ENCODE measurements at regions not wholly inside any gene's neighbourhood (a gene's known extent, or its start where the extent isn't known, plus 50 kb on each side); places are given as distances from the start of the nearest gene placed in this dataset.

GRCh38 chr11:106176817-106177216, 99.4 kb downstream of the AASDHPPT start:
- Mint-ChIP-seq H3K36me3 (no peaks in the 10 kb centered on the region), H3K27me3 (peaks cover 4% of the 10 kb centered on the region), H3K4me3 (no peak overlapping the region), H3K9me3 (no peaks in the 10 kb centered on the region), H3K27ac (no peak overlapping the region), H3K4me1 (ENCODE audit: unreplicated experiment) (peaks cover 21% of the 10 kb centered on the region)
- TF ChIP-seq, protein P1, sequence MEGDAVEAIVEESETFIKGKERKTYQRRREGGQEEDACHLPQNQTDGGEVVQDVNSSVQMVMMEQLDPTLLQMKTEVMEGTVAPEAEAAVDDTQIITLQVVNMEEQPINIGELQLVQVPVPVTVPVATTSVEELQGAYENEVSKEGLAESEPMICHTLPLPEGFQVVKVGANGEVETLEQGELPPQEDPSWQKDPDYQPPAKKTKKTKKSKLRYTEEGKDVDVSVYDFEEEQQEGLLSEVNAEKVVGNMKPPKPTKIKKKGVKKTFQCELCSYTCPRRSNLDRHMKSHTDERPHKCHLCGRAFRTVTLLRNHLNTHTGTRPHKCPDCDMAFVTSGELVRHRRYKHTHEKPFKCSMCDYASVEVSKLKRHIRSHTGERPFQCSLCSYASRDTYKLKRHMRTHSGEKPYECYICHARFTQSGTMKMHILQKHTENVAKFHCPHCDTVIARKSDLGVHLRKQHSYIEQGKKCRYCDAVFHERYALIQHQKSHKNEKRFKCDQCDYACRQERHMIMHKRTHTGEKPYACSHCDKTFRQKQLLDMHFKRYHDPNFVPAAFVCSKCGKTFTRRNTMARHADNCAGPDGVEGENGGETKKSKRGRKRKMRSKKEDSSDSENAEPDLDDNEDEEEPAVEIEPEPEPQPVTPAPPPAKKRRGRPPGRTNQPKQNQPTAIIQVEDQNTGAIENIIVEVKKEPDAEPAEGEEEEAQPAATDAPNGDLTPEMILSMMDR (conservative IDR thresholded peaks at IDR 0.05), result no peak
- DNase-seq (ENCODE audit: extremely low spot score, unreplicated experiment), result no peak

- no peaks in the 10 kb centered on the region for H3K36me3 Mint-ChIP-seq
- H3K4me1 Mint-ChIP-seq (ENCODE audit: unreplicated experiment), result peaks cover 21% of the 10 kb centered on the region
- H3K4me3 Mint-ChIP-seq, result no peak overlapping the region
- H3K9me3 Mint-ChIP-seq, result no peaks in the 10 kb centered on the region
- DNase-seq (ENCODE audit: extremely low spot score, unreplicated experiment), result no peak
- TF ChIP-seq, protein P1 (conservative IDR thresholded peaks at IDR 0.05), result no peak
- no peak overlapping the region for H3K27ac Mint-ChIP-seq
- peaks cover 4% of the 10 kb centered on the region for H3K27me3 Mint-ChIP-seq
These were observed 99.8 kb downstream of the AASDHPPT start for GRCh38 chr11:106177311-106177710.

DNA sequence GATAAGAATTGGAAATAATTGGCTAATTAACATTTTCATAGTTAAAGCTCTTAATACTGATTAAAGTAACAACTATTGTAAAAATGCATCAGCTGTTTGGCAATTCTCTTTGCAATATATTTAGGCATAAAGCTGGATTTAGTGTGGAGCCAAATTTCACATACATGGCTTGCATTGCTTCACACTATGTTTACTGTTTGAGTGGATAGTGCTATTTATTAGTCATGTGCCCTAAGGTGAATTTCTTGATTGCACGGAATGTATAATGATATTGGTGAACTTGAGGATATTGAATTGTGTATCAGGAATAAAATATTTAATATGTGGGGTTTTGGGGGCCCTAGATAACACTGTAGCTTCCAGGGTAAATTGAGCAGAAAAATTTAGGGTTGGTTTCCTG, 100.9 kb downstream of the AASDHPPT start:
- Mint-ChIP-seq H3K4me1 (ENCODE audit: unreplicated experiment) (peaks cover 11% of the 10 kb centered on the region), H3K27ac (no peak overlapping the region), H3K9me3 (no peaks in the 10 kb centered on the region), H3K36me3 (no peaks in the 10 kb centered on the region), H3K27me3 (no peaks in the 10 kb centered on the region), H3K4me3 (no peak overlapping the region)
- DNase-seq (ENCODE audit: extremely low spot score, unreplicated experiment), result no peak
- TF ChIP-seq, protein P1 (conservative IDR thresholded peaks at IDR 0.05), result no peak

- H3K9me3 Mint-ChIP-seq, result no peaks in the 10 kb centered on the region
- H3K4me3 Mint-ChIP-seq, result no peak overlapping the region
- no peaks in the 10 kb centered on the region for H3K36me3 Mint-ChIP-seq
- no peak overlapping the region for H3K27ac Mint-ChIP-seq
- H3K4me1 Mint-ChIP-seq (ENCODE audit: unreplicated experiment), result peaks cover 7% of the 10 kb centered on the region
- no peaks in the 10 kb centered on the region for H3K27me3 Mint-ChIP-seq
- no peak for DNase-seq (ENCODE audit: extremely low spot score, unreplicated experiment)
- TF ChIP-seq, protein P1 (conservative IDR thresholded peaks at IDR 0.05), result no peak
These were observed 101.6 kb downstream of the AASDHPPT start for GRCh38 chr11:106179048-106179447.

GRCh38 chr11:106186630-106187029, 109.2 kb downstream of the AASDHPPT start:
- Mint-ChIP-seq H3K27ac (no peak overlapping the region), H3K4me3 (no peak overlapping the region), H3K4me1 (ENCODE audit: unreplicated experiment) (no peaks in the 10 kb centered on the region), H3K9me3 (no peaks in the 10 kb centered on the region), H3K27me3 (no peaks in the 10 kb centered on the region), H3K36me3 (no peaks in the 10 kb centered on the region)
- no peak for DNase-seq (ENCODE audit: extremely low spot score, unreplicated experiment)
- TF ChIP-seq, protein P1 (conservative IDR thresholded peaks at IDR 0.05), result no peak

DNA sequence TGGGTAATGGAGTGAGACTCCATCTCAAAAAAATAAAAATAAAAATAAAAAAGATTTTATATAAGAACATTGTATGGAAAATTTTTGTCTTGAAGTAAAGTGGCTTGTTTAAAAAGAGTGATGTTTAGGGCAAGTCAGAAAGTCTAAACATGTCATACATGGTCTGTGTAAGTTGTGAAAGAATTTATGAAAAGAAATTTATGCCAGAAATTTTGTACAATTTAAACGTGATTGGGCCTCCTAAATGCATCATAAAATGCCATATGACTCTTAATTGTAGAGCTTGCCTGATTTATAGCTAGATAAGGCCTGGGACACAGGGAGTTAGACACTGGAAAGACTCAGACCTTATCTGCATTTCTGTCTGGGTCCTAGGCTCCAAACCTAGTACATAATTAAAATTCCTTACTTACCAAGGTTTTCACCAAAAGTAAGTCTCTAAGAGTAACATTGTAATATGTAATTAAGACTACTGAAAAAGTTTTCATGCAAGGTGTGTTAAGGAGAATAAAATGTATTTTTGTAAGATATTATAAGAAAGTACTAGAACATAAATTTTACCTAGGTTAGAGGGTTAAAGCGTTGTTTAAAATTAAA, 110.5 kb downstream of the AASDHPPT start:
- no peaks in the 10 kb centered on the region for H3K4me1 Mint-ChIP-seq (ENCODE audit: unreplicated experiment)
- H3K27ac Mint-ChIP-seq, result no peak overlapping the region
- H3K36me3 Mint-ChIP-seq, result no peaks in the 10 kb centered on the region
- no peak for DNase-seq (ENCODE audit: extremely low spot score, unreplicated experiment)
- H3K9me3 Mint-ChIP-seq, result no peaks in the 10 kb centered on the region
- H3K27me3 Mint-ChIP-seq, result no peaks in the 10 kb centered on the region
- no peak overlapping the region for H3K4me3 Mint-ChIP-seq
- TF ChIP-seq, protein P1 (conservative IDR thresholded peaks at IDR 0.05), result no peak
